ENCODE measurements at regions not wholly inside any gene's neighbourhood (a gene's known extent, or its start where the extent isn't known, plus 50 kb on each side); places are given as distances from the start of the nearest gene placed in this dataset.

GRCh38 chr2:19731515-19731914, 170.3 kb downstream of the TTC32 start:
- TF ChIP-seq ZNF207 (IDR thresholded peaks at IDR 0.05; ENCODE audit: borderline replicate concordance) (no peak), BHLHE40 (IDR thresholded peaks at IDR 0.05; ENCODE audit: borderline replicate concordance in 1 of 2, low read depth in 2 of 2, low read length in 1 of 2) (no peak), E2F8 (IDR thresholded peaks at IDR 0.05; ENCODE audit: low read depth, partially characterized antibody) (no peak), CEBPB (IDR thresholded peaks at IDR 0.05; ENCODE audit: borderline replicate concordance in 1 of 2, low read depth in 2 of 2, low read length in 2 of 2) (no peak), FOXM1 (IDR thresholded peaks at IDR 0.05; ENCODE audit: low read depth, low read length) (no peak), REST (IDR thresholded peaks at IDR 0.05; ENCODE audit: low read depth, low read length) (no peak), FOS (IDR thresholded peaks at IDR 0.05; ENCODE audit: borderline replicate concordance, extremely low read depth, insufficient read length) (no peak), POLR2A (IDR thresholded peaks at IDR 0.05; ENCODE audit: low read depth, low read length) (no peak), SMC3 (IDR thresholded peaks at IDR 0.05; ENCODE audit: borderline replicate concordance, low read length) (no peak), SIX5 (IDR thresholded peaks at IDR 0.05; ENCODE audit: low read depth, low read length, severe bottlenecking) (no peak), MYC (IDR thresholded peaks at IDR 0.05; ENCODE audit: insufficient read depth, insufficient read length, insufficient replicate concordance, low read length, severe bottlenecking) (no peak), RFX5 (IDR thresholded peaks at IDR 0.05; ENCODE audit: low read depth, low read length) (no peak)

All from GM12878 (cell line).